CD4-positive, alpha-beta T cell treated with Interleukin-4 for 1 hour (primary cell): ENCODE measurements at regions not wholly inside any gene's neighbourhood (a gene's known extent, or its start where the extent isn't known, plus 50 kb on each side); places are given as distances from the start of the nearest gene placed in this dataset.

Experiments used
- DNase-seq, 2 donors: peaks; one replicate each; pipeline ENCODE4 v3.0.0-alpha.2; 2020 to 2022

DNA sequence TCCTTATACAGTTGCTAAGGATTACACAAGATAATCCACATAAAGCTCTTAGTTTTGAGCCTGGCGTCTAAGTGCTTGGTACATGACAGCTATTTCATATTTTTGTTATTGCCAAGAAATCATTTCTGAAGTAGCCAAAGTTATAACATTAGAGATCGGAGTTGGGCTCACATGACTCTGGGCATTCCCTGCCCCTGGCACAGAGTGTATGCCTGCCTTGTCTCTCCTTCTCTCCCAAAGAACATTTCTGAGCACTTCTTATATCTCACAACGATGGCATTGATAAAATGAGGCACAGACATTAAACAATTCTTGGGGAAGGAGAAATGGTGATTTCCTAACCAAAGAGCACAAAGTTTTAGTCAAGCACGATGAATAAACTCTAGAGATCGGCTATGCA lies 87.7 kb upstream of the DDX18 start:
- DNase-seq = no peak

DNA sequence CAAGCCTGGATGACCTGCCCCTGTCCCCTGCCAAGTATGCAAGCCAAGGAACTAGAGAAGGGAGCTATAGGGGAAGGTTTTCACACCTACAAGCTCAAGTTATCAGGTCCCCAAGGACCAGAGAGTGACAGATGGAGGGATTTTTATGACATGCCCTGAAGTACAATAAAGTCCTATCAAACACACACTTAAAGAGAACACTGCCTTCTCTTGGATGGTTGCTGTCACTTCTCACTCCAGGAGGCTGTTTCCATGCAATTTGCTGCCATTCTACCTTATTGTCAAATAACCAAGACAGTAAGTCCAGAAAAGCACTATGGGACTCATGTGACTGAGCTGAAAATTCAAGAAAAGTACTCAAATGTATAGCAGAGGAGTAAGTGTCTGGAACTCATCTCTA lies 76.6 kb upstream of the DDX18 start:
- no peak for DNase-seq

DNA sequence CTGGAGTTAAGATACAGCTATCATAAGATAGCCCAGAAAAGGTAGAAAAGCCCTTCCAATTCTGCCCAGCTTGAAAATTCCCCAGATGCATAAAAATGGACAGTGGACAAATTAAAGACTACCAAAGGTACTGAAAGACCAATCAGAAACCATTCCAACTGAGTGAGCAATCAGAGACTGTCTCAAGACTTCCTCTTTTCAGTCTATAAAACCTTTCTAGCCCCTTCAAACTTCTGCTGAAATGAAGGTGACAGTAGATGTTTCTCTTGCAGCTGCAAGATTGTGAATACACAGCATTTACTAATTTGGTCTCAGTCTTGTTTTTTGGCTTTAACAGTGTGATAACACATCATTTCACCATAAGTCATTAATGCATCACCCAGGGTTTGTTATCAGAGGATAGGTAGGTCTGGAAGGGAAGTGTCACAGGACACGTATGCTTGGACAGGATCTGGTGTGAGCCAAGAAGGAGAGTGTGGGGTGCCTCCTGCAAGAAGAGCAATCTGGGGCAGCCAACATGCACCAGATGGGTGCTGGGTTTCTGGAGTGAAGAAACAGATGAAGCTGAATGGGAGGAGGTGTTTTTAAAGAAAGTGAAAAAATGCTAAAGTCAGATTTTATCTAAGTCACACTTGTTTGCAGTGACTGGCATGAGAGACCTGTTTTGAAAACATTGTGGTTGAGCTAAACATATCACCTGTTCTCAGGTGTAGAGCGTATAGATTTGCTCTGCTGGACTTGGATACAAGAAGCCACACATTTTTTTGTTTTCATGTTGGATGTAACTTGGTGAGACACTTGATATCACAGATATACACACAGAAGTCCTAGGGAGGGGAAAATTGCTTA lies 75.3 kb upstream of the DDX18 start:
- no peak for DNase-seq

DNA sequence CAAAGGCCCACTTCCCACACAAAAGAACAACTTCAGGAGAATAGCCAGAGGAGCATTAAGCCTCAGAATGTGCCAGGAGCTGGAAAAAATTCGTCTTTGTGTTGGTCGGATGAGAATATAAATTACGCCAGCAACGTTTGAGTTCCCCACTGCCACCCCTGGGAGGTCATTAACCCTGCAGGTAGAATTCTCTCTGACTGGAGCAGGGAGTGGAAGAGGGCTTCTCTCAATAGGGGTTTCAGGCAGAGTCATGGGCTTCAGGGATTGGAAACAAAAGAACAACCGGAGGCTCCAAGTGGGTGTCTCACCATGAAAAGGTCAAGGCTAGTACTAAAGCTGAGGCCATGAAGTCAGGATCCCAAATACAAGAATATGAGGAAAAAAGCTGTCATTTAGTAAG lies 69.0 kb upstream of the DDX18 start:
- DNase-seq = no peak

DNA sequence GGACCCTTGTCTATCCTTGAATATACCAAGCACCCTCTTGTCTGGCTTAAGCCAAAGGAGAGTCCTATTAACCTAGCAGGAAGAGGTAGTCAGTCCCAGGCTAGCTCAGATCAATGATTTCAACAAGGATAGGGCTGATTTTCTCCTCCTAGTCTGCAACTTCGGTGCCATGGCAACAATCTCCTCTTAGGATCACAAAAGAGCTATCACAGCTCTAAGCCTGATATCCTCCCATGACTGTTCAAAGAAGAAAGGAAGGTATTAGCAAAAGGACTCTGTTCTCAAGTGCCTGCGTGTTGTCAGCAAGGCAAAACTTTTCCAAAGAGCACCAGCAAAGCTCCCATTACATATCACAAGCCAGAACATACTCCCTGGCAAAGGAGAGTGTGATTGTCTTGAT lies 58.7 kb upstream of the DDX18 start:
- DNase-seq = no peak

DNA sequence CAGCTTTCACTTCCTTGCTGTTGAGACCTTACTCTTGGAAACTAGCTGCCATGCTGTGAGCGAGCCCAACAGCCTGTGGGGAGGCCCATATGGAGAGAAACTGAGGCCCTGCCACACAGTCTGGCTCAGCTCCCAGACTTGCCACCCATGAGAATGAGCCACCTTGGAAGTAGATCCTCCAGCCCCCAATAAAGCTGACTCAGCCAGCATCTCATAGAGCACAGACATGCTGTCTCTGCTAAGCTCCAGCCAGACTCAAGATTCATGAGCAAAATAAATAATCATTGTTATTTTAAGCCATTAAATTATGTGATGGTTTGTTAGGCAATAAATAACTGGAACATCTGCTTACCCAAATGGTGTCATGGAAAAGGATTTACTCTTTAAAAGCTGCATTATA lies 53.6 kb upstream of the DDX18 start:
- no peak for DNase-seq

DNA sequence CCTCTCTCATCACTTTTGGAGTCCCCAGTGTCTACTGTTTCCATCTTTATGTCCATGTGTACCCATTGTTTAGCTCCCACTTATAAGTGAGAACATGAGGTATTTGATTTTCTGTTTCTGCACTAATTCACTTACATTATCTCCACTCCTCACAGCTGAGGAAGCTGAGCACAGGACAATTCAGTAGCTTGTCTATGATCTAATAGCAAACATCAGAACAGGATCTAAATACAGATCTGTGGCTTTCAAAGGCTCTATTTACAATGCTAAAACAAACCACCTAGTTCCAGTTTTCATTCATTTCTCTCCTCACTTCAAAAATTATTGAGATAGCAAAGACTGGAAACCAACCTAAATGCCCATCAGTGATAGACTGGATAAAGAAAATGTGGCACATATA lies 52.0 kb upstream of the DDX18 start:
- DNase-seq = no peak

DNA sequence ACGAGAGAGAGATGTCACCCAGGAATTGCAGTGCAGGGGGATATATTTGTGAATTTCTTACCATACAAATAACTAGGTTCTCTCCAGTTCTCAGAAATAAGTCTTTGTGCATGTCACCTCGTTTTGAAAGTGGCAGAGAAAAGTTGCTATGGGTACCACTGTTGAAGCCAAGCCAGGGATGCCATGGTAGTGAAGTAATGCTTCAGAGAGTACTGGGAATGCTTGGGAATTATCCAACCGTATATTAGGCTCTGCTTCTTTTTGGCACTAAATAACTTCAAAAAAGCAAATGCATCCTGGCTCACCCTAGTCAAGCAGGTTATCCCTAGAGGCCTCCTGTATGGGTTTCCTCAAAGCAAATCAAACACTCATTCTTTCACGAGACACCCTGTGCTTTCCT lies 50.7 kb upstream of the DDX18 start:
- no peak for DNase-seq
